ENCODE measurements at regions not wholly inside any gene's neighbourhood (a gene's known extent, or its start where the extent isn't known, plus 50 kb on each side); places are given as distances from the start of the nearest gene placed in this dataset.
"Not testable (repeated sequence)": the region's sequence is repeated elsewhere in the genome, so short reads cannot be mapped to it uniquely, and the experiment has no call there.

- no TSS peak for BruUV-seq (replicated peaks)
- no peak overlapping the region for H3K4me3 ChIP-seq (ENCODE audit: low read depth, low read length, poor library complexity, severe bottlenecking)
- H3K9me3 ChIP-seq (ENCODE audit: low read depth, low read length, poor library complexity, severe bottlenecking): no peaks in the 10 kb centered on the region
- ChIA-PET CTCF (no interaction called here), POLR2A (ENCODE audit: low non-redundant PET) (no interaction called here)
- H3K4me1 ChIP-seq (ENCODE audit: insufficient read depth, low read length, poor library complexity, severe bottlenecking): peaks cover 10% of the 10 kb centered on the region
- DNase-seq (ENCODE audit: low spot score): no peak
- H3K27ac ChIP-seq (ENCODE audit: low read depth, low read length, poor library complexity, severe bottlenecking): no peak overlapping the region
- intact Hi-C loops (cut with micrococcal nuclease; ENCODE audit: unreplicated experiment): no loop called here
- H3K36me3 ChIP-seq (ENCODE audit: insufficient read depth, low read length, poor library complexity, severe bottlenecking): no peaks in the 10 kb centered on the region
- H3K27me3 ChIP-seq (replicated peaks; ENCODE audit: insufficient read depth, low read depth, low read length, poor library complexity): peaks cover 4% of the 10 kb centered on the region
- TF ChIP-seq, protein P1, sequence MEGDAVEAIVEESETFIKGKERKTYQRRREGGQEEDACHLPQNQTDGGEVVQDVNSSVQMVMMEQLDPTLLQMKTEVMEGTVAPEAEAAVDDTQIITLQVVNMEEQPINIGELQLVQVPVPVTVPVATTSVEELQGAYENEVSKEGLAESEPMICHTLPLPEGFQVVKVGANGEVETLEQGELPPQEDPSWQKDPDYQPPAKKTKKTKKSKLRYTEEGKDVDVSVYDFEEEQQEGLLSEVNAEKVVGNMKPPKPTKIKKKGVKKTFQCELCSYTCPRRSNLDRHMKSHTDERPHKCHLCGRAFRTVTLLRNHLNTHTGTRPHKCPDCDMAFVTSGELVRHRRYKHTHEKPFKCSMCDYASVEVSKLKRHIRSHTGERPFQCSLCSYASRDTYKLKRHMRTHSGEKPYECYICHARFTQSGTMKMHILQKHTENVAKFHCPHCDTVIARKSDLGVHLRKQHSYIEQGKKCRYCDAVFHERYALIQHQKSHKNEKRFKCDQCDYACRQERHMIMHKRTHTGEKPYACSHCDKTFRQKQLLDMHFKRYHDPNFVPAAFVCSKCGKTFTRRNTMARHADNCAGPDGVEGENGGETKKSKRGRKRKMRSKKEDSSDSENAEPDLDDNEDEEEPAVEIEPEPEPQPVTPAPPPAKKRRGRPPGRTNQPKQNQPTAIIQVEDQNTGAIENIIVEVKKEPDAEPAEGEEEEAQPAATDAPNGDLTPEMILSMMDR (conservative IDR thresholded peaks at IDR 0.05; ENCODE audit: low read depth, low read length): no peak
- no peak for TF ChIP-seq EZH2 (IDR thresholded peaks at IDR 0.05; ENCODE audit: borderline replicate concordance, low read depth, low read length, poor library complexity, severe bottlenecking)
These were observed 182.0 kb downstream of the RPS24 start for GRCh38 chr10:78215645-78216044.

DNA sequence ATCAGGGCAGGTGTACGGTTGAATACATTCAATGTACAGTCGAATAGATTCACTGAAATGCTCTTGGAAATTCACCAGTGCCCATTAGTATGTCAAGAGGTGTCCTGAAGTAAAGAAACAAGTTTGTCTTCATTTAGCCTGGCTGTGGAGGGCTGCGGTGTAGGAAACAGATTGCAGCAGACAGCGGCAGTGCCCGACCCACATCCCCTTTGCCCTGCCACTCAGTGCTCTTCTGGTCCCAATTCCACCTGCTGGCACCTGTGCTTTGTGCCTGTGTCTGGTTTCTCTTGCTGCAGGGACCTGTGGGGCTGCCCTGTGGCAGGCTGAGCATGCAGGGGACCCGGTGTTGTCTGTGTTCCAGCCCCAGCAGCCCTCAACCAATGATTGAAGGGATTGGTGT is 183.7 kb downstream of the RPS24 start:
- Histone ChIP-seq H3K4me3 (ENCODE audit: low read depth, low read length, poor library complexity, severe bottlenecking) (no peak overlapping the region), H3K4me1 (ENCODE audit: insufficient read depth, low read length, poor library complexity, severe bottlenecking) (peaks cover 1% of the 10 kb centered on the region), H3K27me3 (replicated peaks; ENCODE audit: insufficient read depth, low read depth, low read length, poor library complexity) (peaks cover 4% of the 10 kb centered on the region), H3K27ac (ENCODE audit: low read depth, low read length, poor library complexity, severe bottlenecking) (no peak overlapping the region), H3K36me3 (ENCODE audit: insufficient read depth, low read length, poor library complexity, severe bottlenecking) (no peaks in the 10 kb centered on the region), H3K9me3 (ENCODE audit: low read depth, low read length, poor library complexity, severe bottlenecking) (no peaks in the 10 kb centered on the region)
- CTCF ChIA-PET: no interaction called here
- TF ChIP-seq EZH2 (IDR thresholded peaks at IDR 0.05; ENCODE audit: borderline replicate concordance, low read depth, low read length, poor library complexity, severe bottlenecking): no peak
- TF ChIP-seq, protein P1 (conservative IDR thresholded peaks at IDR 0.05; ENCODE audit: low read depth, low read length): no peak
- POLR2A ChIA-PET (ENCODE audit: low non-redundant PET): no interaction called here
- no TSS peak for BruUV-seq (replicated peaks)
- intact Hi-C loops (cut with micrococcal nuclease; ENCODE audit: unreplicated experiment): no loop called here
- no peak for DNase-seq (ENCODE audit: low spot score)

GRCh38 chr10:78218798-78219490 is 185.3 kb downstream of the RPS24 start:
- Histone ChIP-seq H3K9me3 (ENCODE audit: low read depth, low read length, poor library complexity, severe bottlenecking) (no peaks in the 10 kb centered on the region), H3K27ac (ENCODE audit: low read depth, low read length, poor library complexity, severe bottlenecking) (no peak overlapping the region), H3K4me1 (ENCODE audit: insufficient read depth, low read length, poor library complexity, severe bottlenecking) (no peaks in the 10 kb centered on the region), H3K36me3 (ENCODE audit: insufficient read depth, low read length, poor library complexity, severe bottlenecking) (no peaks in the 10 kb centered on the region), H3K4me3 (ENCODE audit: low read depth, low read length, poor library complexity, severe bottlenecking) (no peak overlapping the region), H3K27me3 (replicated peaks; ENCODE audit: insufficient read depth, low read depth, low read length, poor library complexity) (peaks cover 4% of the 10 kb centered on the region)
- POLR2A ChIA-PET (ENCODE audit: low non-redundant PET): no interaction called here
- no TSS peak for BruUV-seq (replicated peaks)
- TF ChIP-seq, protein P1 (conservative IDR thresholded peaks at IDR 0.05; ENCODE audit: low read depth, low read length): no peak
- TF ChIP-seq EZH2 (IDR thresholded peaks at IDR 0.05; ENCODE audit: borderline replicate concordance, low read depth, low read length, poor library complexity, severe bottlenecking): no peak
- intact Hi-C loops (cut with micrococcal nuclease; ENCODE audit: unreplicated experiment): no loop called here
- CTCF ChIA-PET: no interaction called here
- no peak for DNase-seq (ENCODE audit: low spot score)

- intact Hi-C loops (cut with micrococcal nuclease; ENCODE audit: unreplicated experiment); POLR2A ChIA-PET (ENCODE audit: low non-redundant PET); H3K27me3 ChIP-seq (replicated peaks; ENCODE audit: insufficient read depth, low read depth, low read length, poor library complexity); H3K4me3 ChIP-seq (ENCODE audit: low read depth, low read length, poor library complexity, severe bottlenecking); DNase-seq (ENCODE audit: low spot score); H3K9me3 ChIP-seq (ENCODE audit: low read depth, low read length, poor library complexity, severe bottlenecking); BruUV-seq (replicated peaks); H3K4me1 ChIP-seq (ENCODE audit: insufficient read depth, low read length, poor library complexity, severe bottlenecking); H3K27ac ChIP-seq (ENCODE audit: low read depth, low read length, poor library complexity, severe bottlenecking); CTCF ChIA-PET; H3K36me3 ChIP-seq (ENCODE audit: insufficient read depth, low read length, poor library complexity, severe bottlenecking): not testable (repeated sequence)
These were observed 185.9 kb downstream of the RPS24 start for GRCh38 chr10:78219568-78219967.
